GM12878 (cell line): ENCODE measurements at regions not wholly inside any gene's neighbourhood (a gene's known extent, or its start where the extent isn't known, plus 50 kb on each side); places are given as distances from the start of the nearest gene placed in this dataset.

Experiments
- DPF2 ChIP-seq: fragments of 450-650 bp; IDR thresholded peaks from 2 replicates; pipeline ENCODE4 v1.6.1; 2017; ENCODE audit warnings: mild to moderate bottlenecking
- FOS ChIP-seq: IDR thresholded peaks from 3 replicates; pipeline ENCODE4 v1.6.1; 2011; ENCODE audit warnings: borderline replicate concordance; ENCODE audit not compliant: insufficient read length; ENCODE audit errors: extremely low read depth
- NRF1 ChIP-seq: conservative IDR thresholded peaks from 2 replicates; pipeline ENCODE4 v1.6.1; 2011; ENCODE audit warnings: mild to moderate bottlenecking, low read depth, low read length, improper control_type of control experiment
- SMC3 ChIP-seq: IDR thresholded peaks from 2 replicates; pipeline ENCODE4 v1.6.1; 2011; ENCODE audit warnings: low read length, improper control_type of control experiment, borderline replicate concordance
- TAF1 ChIP-seq: IDR thresholded peaks from 2 replicates; pipeline ENCODE4 v1.6.1; 2011; ENCODE audit warnings: mild to moderate bottlenecking, low read depth, low read length, borderline replicate concordance
- TF ChIP-seq, protein P1 (sequence below): IDR thresholded peaks from 2 replicates; pipeline ENCODE4 v1.6.1; 2011; ENCODE audit warnings: low read depth, mild to moderate bottlenecking, low read length, moderate library complexity, borderline replicate concordance; ENCODE audit errors: extremely low read depth
- TF ChIP-seq, protein P2 (sequence below), 3 experiments: IDR thresholded peaks in 2 of 3; conservative IDR thresholded peaks in 1 of 3; 2 replicates each; pipeline ENCODE4 v1.5.1; 2011; ENCODE audit warnings: low read depth in 3 of 3, low read length in 3 of 3, mild to moderate bottlenecking in 3 of 3, control low read depth in 2 of 3, moderate library complexity in 2 of 3, inconsistent platforms in 1 of 3, mixed read lengths in 1 of 3; ENCODE audit not compliant: control insufficient read depth in 2 of 3, insufficient read depth in 1 of 3; ENCODE audit errors: extremely low read depth in 1 of 3

DNA sequence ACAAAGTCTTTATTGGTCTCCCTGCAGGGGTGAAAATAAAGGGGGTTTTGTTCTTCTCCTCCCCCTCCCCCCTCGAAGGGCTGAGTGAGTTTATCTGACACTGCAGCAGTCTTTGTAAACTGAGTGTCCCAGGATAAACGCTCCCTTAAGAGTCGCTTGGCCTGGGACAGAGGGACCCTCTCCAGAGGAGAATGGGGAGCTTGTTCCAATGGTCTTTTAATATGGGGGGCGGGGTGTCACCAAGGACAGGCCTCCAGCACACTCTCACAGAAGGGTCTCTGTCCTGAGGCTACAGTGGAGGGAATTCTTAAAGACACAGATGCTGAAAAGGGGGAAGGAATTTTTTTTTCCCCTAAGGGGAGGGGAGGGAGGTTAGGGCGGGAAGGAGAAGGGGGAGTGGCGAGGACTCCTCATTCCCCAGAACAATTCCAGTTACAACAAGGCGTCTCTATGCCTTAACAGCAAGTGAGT lies 455.5 kb downstream of the SOX9 start:
- TF ChIP-seq, protein P1, sequence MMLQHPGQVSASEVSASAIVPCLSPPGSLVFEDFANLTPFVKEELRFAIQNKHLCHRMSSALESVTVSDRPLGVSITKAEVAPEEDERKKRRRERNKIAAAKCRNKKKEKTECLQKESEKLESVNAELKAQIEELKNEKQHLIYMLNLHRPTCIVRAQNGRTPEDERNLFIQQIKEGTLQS = no peak
- TF ChIP-seq FOS = no peak
- no peak for TF ChIP-seq SMC3
- no peak for TF ChIP-seq TAF1
- TF ChIP-seq NRF1 = no peak
- TF ChIP-seq, protein P2, sequence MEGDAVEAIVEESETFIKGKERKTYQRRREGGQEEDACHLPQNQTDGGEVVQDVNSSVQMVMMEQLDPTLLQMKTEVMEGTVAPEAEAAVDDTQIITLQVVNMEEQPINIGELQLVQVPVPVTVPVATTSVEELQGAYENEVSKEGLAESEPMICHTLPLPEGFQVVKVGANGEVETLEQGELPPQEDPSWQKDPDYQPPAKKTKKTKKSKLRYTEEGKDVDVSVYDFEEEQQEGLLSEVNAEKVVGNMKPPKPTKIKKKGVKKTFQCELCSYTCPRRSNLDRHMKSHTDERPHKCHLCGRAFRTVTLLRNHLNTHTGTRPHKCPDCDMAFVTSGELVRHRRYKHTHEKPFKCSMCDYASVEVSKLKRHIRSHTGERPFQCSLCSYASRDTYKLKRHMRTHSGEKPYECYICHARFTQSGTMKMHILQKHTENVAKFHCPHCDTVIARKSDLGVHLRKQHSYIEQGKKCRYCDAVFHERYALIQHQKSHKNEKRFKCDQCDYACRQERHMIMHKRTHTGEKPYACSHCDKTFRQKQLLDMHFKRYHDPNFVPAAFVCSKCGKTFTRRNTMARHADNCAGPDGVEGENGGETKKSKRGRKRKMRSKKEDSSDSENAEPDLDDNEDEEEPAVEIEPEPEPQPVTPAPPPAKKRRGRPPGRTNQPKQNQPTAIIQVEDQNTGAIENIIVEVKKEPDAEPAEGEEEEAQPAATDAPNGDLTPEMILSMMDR (IDR thresholded peaks at IDR 0.05 in 2 of 3, conservative IDR thresholded peaks at IDR 0.05 in 1 of 3; ENCODE audit: control insufficient read depth in 2 of 3, extremely low read depth in 1 of 3, insufficient read depth in 1 of 3, low read depth in 3 of 3, low read length in 3 of 3) = no peak
- no peak for TF ChIP-seq DPF2
